Parathyroid adenoma (tissue), 2 donors: ENCODE measurements at regions not wholly inside any gene's neighbourhood (a gene's known extent, or its start where the extent isn't known, plus 50 kb on each side); places are given as distances from the start of the nearest gene placed in this dataset.

Source experiments
- H2AFZ ChIP-seq: fragments of 300-600 bp; sonication (generic); one replicate; pipeline ENCODE4 v1.7.0; 2017; ENCODE audit warnings: antibody characterized with exemption, mild to moderate bottlenecking
- H3K27ac ChIP-seq: fragments of 300-600 bp; sonication (generic); one replicate; pipeline ENCODE4 v1.7.0; 2017
- H3K27me3 ChIP-seq: fragments of 300-600 bp; sonication (generic); one replicate; pipeline ENCODE4 v1.7.0; 2017; ENCODE audit warnings: low read length; ENCODE audit not compliant: control insufficient read depth, insufficient read depth
- H3K36me3 ChIP-seq: fragments of 300-600 bp; sonication (generic); one replicate; pipeline ENCODE4 v1.7.0; 2017; ENCODE audit warnings: low read length; ENCODE audit not compliant: control insufficient read depth, insufficient read depth
- H3K4me1 ChIP-seq: fragments of 300-600 bp; sonication (generic); one replicate; pipeline ENCODE4 v1.7.0; 2017; ENCODE audit warnings: control low read depth
- H3K4me2 ChIP-seq: fragments of 300-600 bp; sonication (generic); one replicate; pipeline ENCODE4 v1.7.0; 2017; ENCODE audit warnings: low read length
- H3K4me3 ChIP-seq: fragments of 300-600 bp; sonication (generic); one replicate; pipeline ENCODE4 v1.7.0; 2017; ENCODE audit warnings: low read depth, low read length
- H3K79me2 ChIP-seq: fragments of 300-600 bp; sonication (generic); one replicate; pipeline ENCODE4 v1.7.0; 2017; ENCODE audit warnings: control low read depth
- H3K9ac ChIP-seq: fragments of 300-600 bp; sonication (generic); one replicate; pipeline ENCODE4 v1.7.0; 2017; ENCODE audit warnings: mild to moderate bottlenecking
- H3K9me3 ChIP-seq: fragments of 300-600 bp; sonication (generic); one replicate; pipeline ENCODE4 v1.7.0; 2017; ENCODE audit warnings: low read length; ENCODE audit not compliant: control insufficient read depth
- CTCF ChIP-seq: fragments of 300-600 bp; sonication (generic); IDR thresholded peaks from one replicate; pipeline ENCODE4 v1.7.0; 2017; ENCODE audit warnings: antibody characterized with exemption, mild to moderate bottlenecking
- donor health status: primary hyperparathyroidism.

GRCh38 chr3:72233571-72233970, 448.6 kb upstream of the PROK2 start:
- H3K9ac ChIP-seq: no peak overlapping the region
- no peak overlapping the region for H3K4me3 ChIP-seq
- no peak for TF ChIP-seq CTCF
- no peaks in the 10 kb centered on the region for H3K27me3 ChIP-seq
- no peaks in the 10 kb centered on the region for H3K79me2 ChIP-seq
- H2AFZ ChIP-seq: no peak overlapping the region
- H3K36me3 ChIP-seq: no peaks in the 10 kb centered on the region
- H3K27ac ChIP-seq: no peak overlapping the region
- no peaks in the 10 kb centered on the region for H3K4me1 ChIP-seq
- no peaks in the 10 kb centered on the region for H3K9me3 ChIP-seq
- no peak overlapping the region for H3K4me2 ChIP-seq

- TF ChIP-seq CTCF: no peak
- no peak overlapping the region for H3K9ac ChIP-seq
- H3K27me3 ChIP-seq: no peaks in the 10 kb centered on the region
- H3K4me2 ChIP-seq: no peak overlapping the region
- no peak overlapping the region for H3K4me3 ChIP-seq
- no peak overlapping the region for H3K27ac ChIP-seq
- no peaks in the 10 kb centered on the region for H3K4me1 ChIP-seq
- H2AFZ ChIP-seq: no peak overlapping the region
- no peaks in the 10 kb centered on the region for H3K9me3 ChIP-seq
- no peaks in the 10 kb centered on the region for H3K79me2 ChIP-seq
- H3K36me3 ChIP-seq: no peaks in the 10 kb centered on the region
These were observed 447.8 kb upstream of the PROK2 start for GRCh38 chr3:72232777-72233176.

- Histone ChIP-seq H3K4me2 (no peak overlapping the region), H3K79me2 (no peaks in the 10 kb centered on the region), H2AFZ (no peak overlapping the region), H3K4me1 (no peaks in the 10 kb centered on the region), H3K27me3 (no peaks in the 10 kb centered on the region), H3K36me3 (no peaks in the 10 kb centered on the region), H3K27ac (no peak overlapping the region), H3K9ac (no peak overlapping the region), H3K4me3 (no peak overlapping the region), H3K9me3 (no peaks in the 10 kb centered on the region)
- no peak for TF ChIP-seq CTCF
These were observed 447.4 kb upstream of the PROK2 start for GRCh38 chr3:72232331-72232730.

GRCh38 chr3:72231439-72232196, 446.7 kb upstream of the PROK2 start:
- Histone ChIP-seq H3K27ac (no peak overlapping the region), H3K4me3 (no peak overlapping the region), H3K36me3 (no peaks in the 10 kb centered on the region), H3K27me3 (no peaks in the 10 kb centered on the region), H3K4me2 (no peak overlapping the region), H3K9ac (no peak overlapping the region), H2AFZ (no peak overlapping the region), H3K4me1 (no peaks in the 10 kb centered on the region), H3K9me3 (no peaks in the 10 kb centered on the region), H3K79me2 (no peaks in the 10 kb centered on the region)
- TF ChIP-seq CTCF: no peak

GRCh38 chr3:72230774-72231379, 445.9 kb upstream of the PROK2 start:
- Histone ChIP-seq H3K4me3 (no peak overlapping the region), H2AFZ (no peak overlapping the region), H3K27me3 (no peaks in the 10 kb centered on the region), H3K27ac (no peak overlapping the region), H3K9me3 (peaks cover 4% of the 10 kb centered on the region), H3K36me3 (no peaks in the 10 kb centered on the region), H3K79me2 (no peaks in the 10 kb centered on the region), H3K4me2 (no peak overlapping the region), H3K4me1 (no peaks in the 10 kb centered on the region), H3K9ac (no peak overlapping the region)
- TF ChIP-seq CTCF: no peak
